Upper lobe of left lung (tissue), 6 donors: ENCODE measurements at regions not wholly inside any gene's neighbourhood (a gene's known extent, or its start where the extent isn't known, plus 50 kb on each side); places are given as distances from the start of the nearest gene placed in this dataset.
A peak's percentile ranks its signal among the peaks of the same experiment; 100 is the strongest.

ENCODE experiments used
- ATAC-seq, 2 donors: fragments of 200-7000 bp; cut with Tn5 transposase; one replicate each; pipeline ENCODE4 v1.9.1; 2022; ENCODE audit warnings: mild to moderate bottlenecking in 2 of 2, moderate library complexity in 2 of 2; ENCODE audit not compliant: low FRiP score in 2 of 2
- DNase-seq, 2 donors: peaks; one replicate each; pipeline ENCODE4 v3.0.0-alpha.2; 2019 to 2020
- H3K27ac ChIP-seq, 4 donors: fragments of 200-600 bp; sonication (generic); one replicate each; pipeline ENCODE4 v1.5.1; 2016 to 2019
- H3K27me3 ChIP-seq, 4 donors: fragments of 200-600 bp; sonication (generic); one replicate each; pipeline ENCODE4 v1.5.1; 2017 to 2019
- H3K36me3 ChIP-seq, 4 donors: fragments of 200-600 bp; sonication (generic); one replicate each; pipeline ENCODE4 v1.5.1; 2016 to 2019
- H3K4me1 ChIP-seq, 4 donors: fragments of 200-600 bp; sonication (generic); one replicate each; pipeline ENCODE4 v1.5.1; 2018 to 2019
- H3K4me3 ChIP-seq, 4 donors: fragments of 200-600 bp; sonication (generic); one replicate each; pipeline ENCODE4 v1.5.1; 2017 to 2019; ENCODE audit warnings: mild to moderate bottlenecking in 2 of 4, moderate library complexity in 1 of 4
- H3K9me3 ChIP-seq, 4 donors: fragments of 200-600 bp; sonication (generic); one replicate each; pipeline ENCODE4 v1.5.1; 2018 to 2019
- EP300 ChIP-seq, 4 donors: sonication (generic); formaldehyde crosslinking; IDR thresholded peaks; one replicate each; pipeline ENCODE4 v1.5.1; 2017; ENCODE audit warnings: antibody characterized with exemption in 4 of 4, control low read depth in 2 of 4
- POLR2A ChIP-seq, 4 donors: fragments of 450-650 bp; IDR thresholded peaks; one replicate each; pipeline ENCODE4 v1.5.1; 2016 to 2017; ENCODE audit warnings: antibody characterized with exemption in 4 of 4, mild to moderate bottlenecking in 2 of 4
- POLR2AphosphoS5 ChIP-seq, 2 donors: sonication (generic); formaldehyde crosslinking; IDR thresholded peaks; one replicate each; pipeline ENCODE4 v1.5.1; 2017; ENCODE audit warnings: antibody characterized with exemption in 2 of 2
- WGBS, 2 donors: methylation state at CpG; one replicate each; pipeline ENCODE4 v1.1.5; 2017 to 2018; 5-methylcytosine and 5-hydroxymethylcytosine counted together
- TF ChIP-seq, protein P1 (sequence below), 6 experiments: fragments of 450-650 bp in 4 of 6; fragments of 200-600 bp in 2 of 6; sonication (generic) in 2 of 6; IDR thresholded peaks; one replicate each; pipeline ENCODE4 v1.5.1; 2016 to 2019; ENCODE audit warnings: antibody characterized with exemption in 6 of 6
- donor health status: DM: no; HTN: no; CAD: no; lungs with moderate emphysema.
- donor health status: DM: no; HTN: yes; CAD: no; lungs with severe emphysema.

DNA sequence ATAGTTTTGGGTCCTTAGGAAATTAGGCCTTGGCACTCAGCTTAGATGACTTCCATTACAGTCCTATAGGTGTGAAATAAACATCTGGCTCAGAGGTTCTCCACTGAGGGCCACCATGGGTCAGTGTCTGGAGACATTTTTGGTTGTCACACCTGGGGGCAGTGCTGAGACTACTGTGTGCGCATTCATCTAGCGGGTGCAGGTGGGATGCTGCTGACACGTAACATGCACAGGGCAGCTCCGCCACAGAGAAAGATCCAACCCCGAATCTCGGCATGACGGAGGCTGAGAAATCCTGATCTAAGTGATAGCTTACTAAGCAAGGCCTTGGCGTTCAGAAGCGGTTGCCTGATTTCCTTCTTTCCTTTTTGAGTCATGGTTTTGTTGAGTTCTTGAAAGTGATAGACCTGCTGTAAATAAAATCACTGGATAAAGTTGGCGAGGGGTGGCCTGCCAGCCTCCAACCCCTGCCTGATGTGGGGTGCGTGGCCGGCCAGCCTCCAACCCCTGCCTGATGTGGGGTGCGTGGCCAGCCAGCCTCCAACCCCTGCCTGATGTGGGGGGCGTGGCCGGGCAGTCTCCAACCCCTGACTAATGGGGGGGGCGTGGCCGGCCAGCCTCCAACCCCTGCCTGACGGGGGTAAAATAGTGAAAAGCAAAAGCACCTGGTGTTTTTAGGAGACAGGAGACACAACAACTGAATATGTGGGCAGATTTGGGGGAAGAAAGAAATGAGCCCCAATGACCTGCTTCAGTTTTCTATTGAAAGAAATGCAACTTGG, 158.1 kb downstream of the CDH26 start:
- DNase-seq (peak in 1 of 2 donors; percentile 75), ATAC-seq (no peak)
- 85 to 92% methylated on average over 7 to 16 of the region's 18 CpGs for WGBS, 2 donors

DNA sequence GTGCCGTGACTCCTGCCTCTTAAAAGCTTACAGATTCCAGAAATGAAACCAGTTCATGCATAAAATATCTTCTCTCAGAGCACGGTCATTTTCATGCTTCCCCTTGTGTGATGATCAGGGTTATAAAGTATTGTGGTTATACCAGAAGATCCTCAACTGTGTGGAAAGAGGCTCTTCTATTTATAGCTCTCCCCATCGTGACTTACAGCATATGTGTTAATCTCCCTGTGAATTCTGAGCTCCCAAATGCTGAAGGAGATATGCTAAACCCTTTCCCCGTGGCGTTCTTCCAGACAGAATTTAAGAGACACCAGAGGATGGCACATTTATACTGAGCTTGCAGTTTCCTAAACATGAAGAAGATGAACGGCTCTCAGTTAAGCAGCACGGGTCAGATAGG, 158.8 kb downstream of the CDH26 start:
- no peak overlapping the region for H3K4me3 ChIP-seq
- peaks cover 7 to 20% (median 9%) of the 10 kb centered on the region in 4 donors for H3K4me1 ChIP-seq
- 27 to 41% methylated on average over 7 of the region's 7 CpGs for WGBS, 2 donors
- H3K27me3 ChIP-seq: no peaks in the 10 kb centered on the region
- no peak overlapping the region for H3K27ac ChIP-seq
- H3K36me3 ChIP-seq: no peaks in the 10 kb centered on the region
- ATAC-seq: peak in 1 of 2 donors; percentile 49
- no peaks in the 10 kb centered on the region for H3K9me3 ChIP-seq
- DNase-seq: no peak
- TF ChIP-seq POLR2AphosphoS5 (IDR thresholded peaks at IDR 0.05): no peak
- TF ChIP-seq, protein P1, sequence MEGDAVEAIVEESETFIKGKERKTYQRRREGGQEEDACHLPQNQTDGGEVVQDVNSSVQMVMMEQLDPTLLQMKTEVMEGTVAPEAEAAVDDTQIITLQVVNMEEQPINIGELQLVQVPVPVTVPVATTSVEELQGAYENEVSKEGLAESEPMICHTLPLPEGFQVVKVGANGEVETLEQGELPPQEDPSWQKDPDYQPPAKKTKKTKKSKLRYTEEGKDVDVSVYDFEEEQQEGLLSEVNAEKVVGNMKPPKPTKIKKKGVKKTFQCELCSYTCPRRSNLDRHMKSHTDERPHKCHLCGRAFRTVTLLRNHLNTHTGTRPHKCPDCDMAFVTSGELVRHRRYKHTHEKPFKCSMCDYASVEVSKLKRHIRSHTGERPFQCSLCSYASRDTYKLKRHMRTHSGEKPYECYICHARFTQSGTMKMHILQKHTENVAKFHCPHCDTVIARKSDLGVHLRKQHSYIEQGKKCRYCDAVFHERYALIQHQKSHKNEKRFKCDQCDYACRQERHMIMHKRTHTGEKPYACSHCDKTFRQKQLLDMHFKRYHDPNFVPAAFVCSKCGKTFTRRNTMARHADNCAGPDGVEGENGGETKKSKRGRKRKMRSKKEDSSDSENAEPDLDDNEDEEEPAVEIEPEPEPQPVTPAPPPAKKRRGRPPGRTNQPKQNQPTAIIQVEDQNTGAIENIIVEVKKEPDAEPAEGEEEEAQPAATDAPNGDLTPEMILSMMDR (IDR thresholded peaks at IDR 0.05): no peak
- no peak for TF ChIP-seq EP300 (IDR thresholded peaks at IDR 0.05)
- no peak for TF ChIP-seq POLR2A (IDR thresholded peaks at IDR 0.05)

More for the DNA sequence above, 158.1 kb downstream of the CDH26 start:
- no peak overlapping the region for H3K27ac ChIP-seq
- peak overlapping the region in 1 of 4 donors; percentile 12 for H3K4me3 ChIP-seq
- H3K27me3 ChIP-seq: no peaks in the 10 kb centered on the region
- peaks cover 7 to 20% (median 9%) of the 10 kb centered on the region in 4 donors for H3K4me1 ChIP-seq
- no peaks in the 10 kb centered on the region for H3K36me3 ChIP-seq
- no peaks in the 10 kb centered on the region for H3K9me3 ChIP-seq
- TF ChIP-seq EP300 (IDR thresholded peaks at IDR 0.05): no peak
- no peak for TF ChIP-seq POLR2A (IDR thresholded peaks at IDR 0.05)
- no peak for TF ChIP-seq POLR2AphosphoS5 (IDR thresholded peaks at IDR 0.05)
- TF ChIP-seq, protein P1 (IDR thresholded peaks at IDR 0.05): no peak

DNA sequence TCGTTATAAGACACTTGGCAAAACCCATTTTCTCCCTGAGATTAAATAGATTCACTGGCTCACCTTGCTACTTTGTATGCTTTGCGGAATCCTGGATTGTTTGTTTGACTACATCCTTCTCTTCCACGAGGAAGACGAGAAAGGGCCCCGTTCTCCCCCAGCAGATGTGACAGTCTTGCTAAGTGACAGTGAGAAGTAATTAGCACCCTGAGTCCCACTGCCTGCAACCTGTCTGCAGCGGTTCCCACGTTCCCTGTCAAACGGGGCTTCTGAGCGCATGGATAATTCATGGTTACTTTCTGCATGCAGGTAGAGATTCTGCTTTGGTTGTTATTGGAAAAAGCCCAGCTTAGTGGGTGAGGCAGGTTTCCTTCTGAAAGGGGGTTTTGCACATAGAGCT, 163.7 kb downstream of the CDH26 start:
- Histone ChIP-seq H3K4me3 (no peak overlapping the region), H3K27ac (no peak overlapping the region), H3K9me3 (no peaks in the 10 kb centered on the region), H3K27me3 (no peaks in the 10 kb centered on the region), H3K4me1 (peaks cover 0 to 5% (median 0%) of the 10 kb centered on the region in 4 donors), H3K36me3 (no peaks in the 10 kb centered on the region)
- WGBS, 2 donors: 64 to 74% methylated on average over 9 of the region's 9 CpGs
- TF ChIP-seq POLR2AphosphoS5 (IDR thresholded peaks at IDR 0.05) (no peak), EP300 (IDR thresholded peaks at IDR 0.05) (no peak), POLR2A (IDR thresholded peaks at IDR 0.05) (no peak)
- TF ChIP-seq, protein P1 (IDR thresholded peaks at IDR 0.05): no peak
- ATAC-seq: no peak
- no peak for DNase-seq

DNA sequence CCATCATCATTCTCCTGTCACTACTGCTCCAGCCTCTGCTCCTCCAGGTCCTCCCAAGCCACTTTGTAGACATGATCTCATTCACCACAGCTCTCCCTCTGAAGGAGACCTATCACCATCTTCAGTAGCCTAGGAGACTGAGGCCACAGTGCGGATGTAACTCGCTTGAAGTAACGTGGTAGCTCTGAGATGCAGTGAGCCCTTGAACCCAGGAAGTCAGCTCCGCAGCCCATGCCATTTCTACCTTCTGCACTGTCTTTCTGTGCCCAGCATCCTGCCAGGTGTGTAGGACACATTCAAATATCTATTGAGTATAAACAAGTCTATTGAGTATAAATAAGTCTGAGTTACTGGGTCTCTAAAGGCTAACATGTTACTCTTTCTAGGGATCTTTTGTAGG, 164.4 kb downstream of the CDH26 start:
- H3K27me3 ChIP-seq: no peaks in the 10 kb centered on the region
- WGBS, 2 donors: 86 to 95% methylated on average over 4 of the region's 4 CpGs
- H3K4me3 ChIP-seq: no peak overlapping the region
- H3K27ac ChIP-seq: no peak overlapping the region
- no peaks in the 10 kb centered on the region for H3K4me1 ChIP-seq
- TF ChIP-seq POLR2AphosphoS5 (IDR thresholded peaks at IDR 0.05): no peak
- TF ChIP-seq, protein P1 (IDR thresholded peaks at IDR 0.05): no peak
- no peak for TF ChIP-seq POLR2A (IDR thresholded peaks at IDR 0.05)
- TF ChIP-seq EP300 (IDR thresholded peaks at IDR 0.05): no peak
- ATAC-seq: no peak
- H3K36me3 ChIP-seq: no peaks in the 10 kb centered on the region
- no peak for DNase-seq
- H3K9me3 ChIP-seq: no peaks in the 10 kb centered on the region

DNA sequence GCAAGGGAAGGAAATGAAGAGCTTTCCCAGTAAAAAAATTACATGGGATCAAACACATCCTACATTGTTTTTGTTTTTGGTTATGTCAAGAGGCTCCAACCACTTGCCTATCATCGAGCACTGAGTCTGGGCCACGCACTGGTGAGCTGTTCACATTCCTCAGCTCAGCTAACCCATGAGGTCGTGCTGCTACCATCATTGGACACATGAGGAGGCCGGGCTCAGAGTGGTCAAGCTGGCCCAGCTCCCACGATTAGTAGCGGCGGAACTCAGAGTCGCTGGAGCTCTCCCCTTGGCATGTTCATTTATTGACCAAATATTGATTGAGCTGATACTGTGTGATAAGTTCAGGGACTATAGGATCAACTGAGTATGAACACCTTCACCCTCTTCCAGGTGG, 164.9 kb downstream of the CDH26 start:
- Histone ChIP-seq H3K27ac (no peak overlapping the region), H3K9me3 (no peaks in the 10 kb centered on the region), H3K36me3 (no peaks in the 10 kb centered on the region), H3K4me1 (no peaks in the 10 kb centered on the region), H3K4me3 (no peak overlapping the region), H3K27me3 (no peaks in the 10 kb centered on the region)
- DNase-seq (no peak), ATAC-seq (no peak)
- WGBS, 2 donors: 87 to 92% methylated on average over 5 to 8 of the region's 8 CpGs
- TF ChIP-seq, protein P1 (IDR thresholded peaks at IDR 0.05): no peak
- no peak for TF ChIP-seq EP300 (IDR thresholded peaks at IDR 0.05)
- no peak for TF ChIP-seq POLR2AphosphoS5 (IDR thresholded peaks at IDR 0.05)
- no peak for TF ChIP-seq POLR2A (IDR thresholded peaks at IDR 0.05)
